Neural cell (in vitro differentiated cells): ENCODE measurements at regions not wholly inside any gene's neighbourhood (a gene's known extent, or its start where the extent isn't known, plus 50 kb on each side); places are given as distances from the start of the nearest gene placed in this dataset.

Experiments used
- H2AFZ ChIP-seq: fragments of 200-600, 300-800 bp; sonication (generic), shearing (Covaris generic); 2 replicates; pipeline ENCODE4 v1.6.0; 2014; ENCODE audit warnings: low read depth, mild to moderate bottlenecking, antibody characterized with exemption, low read length, moderate library complexity
- H3F3A ChIP-seq: fragments of 200-600 bp; shearing (Covaris generic); 2 replicates; pipeline ENCODE4 v1.6.1; 2016; ENCODE audit warnings: mild to moderate bottlenecking, moderate library complexity, mixed read lengths, antibody characterized with exemption, low read length; ENCODE audit not compliant: insufficient read depth, poor library complexity, severe bottlenecking
- H3K27ac ChIP-seq: fragments of 200-600, 300-800 bp; sonication (generic), shearing (Covaris generic); 2 replicates; pipeline ENCODE4 v1.5.1; 2014; ENCODE audit warnings: mild to moderate bottlenecking, low read length, moderate library complexity
- H3K27me3 ChIP-seq: fragments of 300-800, 200-600 bp; sonication (generic), shearing (Covaris generic); 2 replicates; pipeline ENCODE4 v1.6.0; 2014; ENCODE audit warnings: mild to moderate bottlenecking, low read depth, low read length, moderate library complexity; ENCODE audit not compliant: insufficient read depth
- H3K36me3 ChIP-seq: fragments of 300-800, 200-600 bp; sonication (generic), shearing (Covaris generic); 2 replicates; pipeline ENCODE4 v1.5.1; 2014; ENCODE audit warnings: mild to moderate bottlenecking, antibody characterized with exemption, low read length, moderate library complexity; ENCODE audit not compliant: insufficient read depth
- H3K4me2 ChIP-seq: fragments of 300-800, 200-600 bp; sonication (generic), shearing (Covaris generic); 2 replicates; pipeline ENCODE4 v1.6.0; 2014; ENCODE audit warnings: mild to moderate bottlenecking, low read length
- H3K4me3 ChIP-seq: fragments of 300-800, 200-600 bp; sonication (generic), shearing (Covaris generic); 2 replicates; pipeline ENCODE4 v1.5.1; 2014; ENCODE audit warnings: mild to moderate bottlenecking, low read length, moderate library complexity
- H3K79me2 ChIP-seq: fragments of 200-600 bp; shearing (Covaris generic); replicated peaks from 2 replicates; pipeline ENCODE4 v1.6.0; 2014; ENCODE audit warnings: mild to moderate bottlenecking, low read length, moderate library complexity; ENCODE audit not compliant: insufficient read depth
- H3K9ac ChIP-seq: fragments of 300-800, 200-600 bp; sonication (generic), shearing (Covaris generic); 2 replicates; pipeline ENCODE4 v1.6.1; 2016; ENCODE audit warnings: mild to moderate bottlenecking, low read length, mixed read lengths
- H3K9me2 ChIP-seq: fragments of 200-600 bp; shearing (Covaris generic); 2 replicates; pipeline ENCODE4 v1.6.1; 2016; ENCODE audit warnings: mild to moderate bottlenecking, low read length, mixed read lengths; ENCODE audit not compliant: insufficient read depth
- H3K9me3 ChIP-seq: fragments of 200-600, 300-800 bp; sonication (generic), shearing (Covaris generic); 2 replicates; pipeline ENCODE4 v1.6.1; 2016; ENCODE audit warnings: mild to moderate bottlenecking, mixed run types, low read length, moderate library complexity, mixed read lengths
- H4K20me1 ChIP-seq: fragments of 200-600 bp; shearing (Covaris generic); 2 replicates; pipeline ENCODE4 v1.6.1; 2016; ENCODE audit warnings: mild to moderate bottlenecking, mixed run types; ENCODE audit not compliant: insufficient read depth
- CTCF ChIP-seq: fragments of 450-650 bp; IDR thresholded peaks from 2 replicates; pipeline ENCODE4 v1.5.1; 2014; ENCODE audit warnings: antibody characterized with exemption, mild to moderate bottlenecking, moderate library complexity; ENCODE audit not compliant: poor library complexity, severe bottlenecking
- EP300 ChIP-seq: fragments of 450-650 bp; conservative IDR thresholded peaks from 2 replicates; pipeline ENCODE4 v1.6.1; 2014; ENCODE audit warnings: antibody characterized with exemption, mild to moderate bottlenecking, moderate library complexity; ENCODE audit not compliant: poor library complexity, severe bottlenecking
- EZH2 ChIP-seq: fragments of 200-600, 300-800 bp; shearing (Covaris generic), sonication (generic); IDR thresholded peaks from 2 replicates; pipeline ENCODE4 v1.6.1; 2014; ENCODE audit warnings: antibody characterized with exemption, low read length, borderline replicate concordance, mild to moderate bottlenecking; ENCODE audit not compliant: insufficient read depth, poor library complexity, severe bottlenecking
- MXI1 ChIP-seq: fragments of 450-650 bp; conservative IDR thresholded peaks from 2 replicates; pipeline ENCODE4 v1.6.1; 2014; ENCODE audit warnings: antibody characterized with exemption, mild to moderate bottlenecking; ENCODE audit not compliant: poor library complexity, severe bottlenecking
- POLR2AphosphoS5 ChIP-seq: IDR thresholded peaks from 2 replicates; pipeline ENCODE4 v1.6.1; 2012
- RAD21 ChIP-seq: fragments of 450-650 bp; conservative IDR thresholded peaks from 2 replicates; pipeline ENCODE4 v1.6.1; 2014; ENCODE audit warnings: antibody characterized with exemption, mild to moderate bottlenecking, moderate library complexity
- SMC3 ChIP-seq: fragments of 450-650 bp; conservative IDR thresholded peaks from 2 replicates; pipeline ENCODE4 v1.6.1; 2014; ENCODE audit warnings: antibody characterized with exemption, mild to moderate bottlenecking, moderate library complexity; ENCODE audit not compliant: poor library complexity
- TAF1 ChIP-seq: IDR thresholded peaks from 2 replicates; pipeline ENCODE4 v1.6.1; 2012; ENCODE audit warnings: low read depth
- TF ChIP-seq, protein P1 (sequence below): IDR thresholded peaks from 2 replicates; pipeline ENCODE4 v1.6.1; 2012; ENCODE audit warnings: borderline replicate concordance

DNA sequence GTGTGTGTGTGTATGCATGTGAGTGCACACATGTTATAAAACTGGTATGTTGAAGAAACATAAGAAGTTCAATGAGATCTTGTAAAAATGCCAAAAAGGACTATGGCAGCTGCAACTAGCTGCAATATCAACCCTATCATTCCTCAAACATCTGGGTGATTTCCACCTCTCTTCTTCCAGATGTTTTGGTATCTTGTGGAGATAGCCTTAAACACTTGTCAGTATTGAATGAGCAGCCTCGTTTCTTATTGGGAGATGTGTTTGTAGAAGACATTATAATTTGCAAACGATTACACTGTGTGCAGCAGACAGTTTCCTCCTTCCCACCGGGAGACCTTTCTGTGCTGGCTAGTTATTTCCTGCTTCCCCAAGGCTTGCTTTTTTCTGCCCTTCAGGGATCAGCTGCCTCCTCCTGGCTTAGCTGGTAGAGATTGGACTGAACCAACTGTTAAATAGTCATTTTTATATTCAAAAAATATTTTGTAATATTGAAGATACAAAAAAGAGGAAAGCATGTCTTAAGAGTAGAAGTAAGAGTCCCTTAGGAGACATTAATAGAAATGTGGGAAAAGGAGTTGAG lies 168.4 kb upstream of the MPDZ start:
- H3K9ac ChIP-seq: no peak overlapping the region
- H3F3A ChIP-seq: no peaks in the 10 kb centered on the region
- peak overlapping the region; percentile 19 for H3K4me3 ChIP-seq
- H3K36me3 ChIP-seq: no peaks in the 10 kb centered on the region
- no peaks in the 10 kb centered on the region for H3K9me3 ChIP-seq
- H3K9me2 ChIP-seq: no peaks in the 10 kb centered on the region
- no peaks in the 10 kb centered on the region for H3K27me3 ChIP-seq
- H3K4me2 ChIP-seq: no peak overlapping the region
- no peaks in the 10 kb centered on the region for H4K20me1 ChIP-seq
- TF ChIP-seq, protein P1, sequence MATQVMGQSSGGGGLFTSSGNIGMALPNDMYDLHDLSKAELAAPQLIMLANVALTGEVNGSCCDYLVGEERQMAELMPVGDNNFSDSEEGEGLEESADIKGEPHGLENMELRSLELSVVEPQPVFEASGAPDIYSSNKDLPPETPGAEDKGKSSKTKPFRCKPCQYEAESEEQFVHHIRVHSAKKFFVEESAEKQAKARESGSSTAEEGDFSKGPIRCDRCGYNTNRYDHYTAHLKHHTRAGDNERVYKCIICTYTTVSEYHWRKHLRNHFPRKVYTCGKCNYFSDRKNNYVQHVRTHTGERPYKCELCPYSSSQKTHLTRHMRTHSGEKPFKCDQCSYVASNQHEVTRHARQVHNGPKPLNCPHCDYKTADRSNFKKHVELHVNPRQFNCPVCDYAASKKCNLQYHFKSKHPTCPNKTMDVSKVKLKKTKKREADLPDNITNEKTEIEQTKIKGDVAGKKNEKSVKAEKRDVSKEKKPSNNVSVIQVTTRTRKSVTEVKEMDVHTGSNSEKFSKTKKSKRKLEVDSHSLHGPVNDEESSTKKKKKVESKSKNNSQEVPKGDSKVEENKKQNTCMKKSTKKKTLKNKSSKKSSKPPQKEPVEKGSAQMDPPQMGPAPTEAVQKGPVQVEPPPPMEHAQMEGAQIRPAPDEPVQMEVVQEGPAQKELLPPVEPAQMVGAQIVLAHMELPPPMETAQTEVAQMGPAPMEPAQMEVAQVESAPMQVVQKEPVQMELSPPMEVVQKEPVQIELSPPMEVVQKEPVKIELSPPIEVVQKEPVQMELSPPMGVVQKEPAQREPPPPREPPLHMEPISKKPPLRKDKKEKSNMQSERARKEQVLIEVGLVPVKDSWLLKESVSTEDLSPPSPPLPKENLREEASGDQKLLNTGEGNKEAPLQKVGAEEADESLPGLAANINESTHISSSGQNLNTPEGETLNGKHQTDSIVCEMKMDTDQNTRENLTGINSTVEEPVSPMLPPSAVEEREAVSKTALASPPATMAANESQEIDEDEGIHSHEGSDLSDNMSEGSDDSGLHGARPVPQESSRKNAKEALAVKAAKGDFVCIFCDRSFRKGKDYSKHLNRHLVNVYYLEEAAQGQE: no peak
- no peak for TF ChIP-seq RAD21
- TF ChIP-seq SMC3: no peak
- no peak for TF ChIP-seq EZH2
- TF ChIP-seq CTCF: no peak
- TF ChIP-seq MXI1: no peak
- TF ChIP-seq POLR2AphosphoS5: no peak
- TF ChIP-seq EP300: no peak
- TF ChIP-seq TAF1: no peak
- H3K79me2 ChIP-seq: no peaks in the 10 kb centered on the region
- no peak overlapping the region for H2AFZ ChIP-seq
- H3K27ac ChIP-seq: peak overlapping the region; percentile 56

GRCh38 chr9:13446938-13447842 lies 167.7 kb upstream of the MPDZ start:
- H3K9me3 ChIP-seq: no peaks in the 10 kb centered on the region
- TF ChIP-seq, protein P1: no peak
- peak; percentile 37 for TF ChIP-seq RAD21
- H3K27ac ChIP-seq: peak overlapping the region; percentile 56
- H3K27me3 ChIP-seq: no peaks in the 10 kb centered on the region
- H3K9ac ChIP-seq: no peak overlapping the region
- H3K9me2 ChIP-seq: no peaks in the 10 kb centered on the region
- H3K36me3 ChIP-seq: no peaks in the 10 kb centered on the region
- H3K4me2 ChIP-seq: no peak overlapping the region
- no peaks in the 10 kb centered on the region for H4K20me1 ChIP-seq
- H3K79me2 ChIP-seq: no peaks in the 10 kb centered on the region
- H3K4me3 ChIP-seq: peak overlapping the region; percentile 19
- no peaks in the 10 kb centered on the region for H3F3A ChIP-seq
- no peak overlapping the region for H2AFZ ChIP-seq
